Colon (tissue), 2 donors: ENCODE measurements at regions not wholly inside any gene's neighbourhood (a gene's known extent, or its start where the extent isn't known, plus 50 kb on each side); places are given as distances from the start of the nearest gene placed in this dataset.
"Not testable (repeated sequence)": the region's sequence is repeated elsewhere in the genome, so short reads cannot be mapped to it uniquely, and the experiment has no call there.

Experiments used
- FAIRE-seq: peaks from 2 replicates; lab custom pipeline; 2012; peaks lifted over from hg19 to GRCh38; lab: Jason Lieb, UNC
- donor health status: control.
- donor health status: control.

DNA sequence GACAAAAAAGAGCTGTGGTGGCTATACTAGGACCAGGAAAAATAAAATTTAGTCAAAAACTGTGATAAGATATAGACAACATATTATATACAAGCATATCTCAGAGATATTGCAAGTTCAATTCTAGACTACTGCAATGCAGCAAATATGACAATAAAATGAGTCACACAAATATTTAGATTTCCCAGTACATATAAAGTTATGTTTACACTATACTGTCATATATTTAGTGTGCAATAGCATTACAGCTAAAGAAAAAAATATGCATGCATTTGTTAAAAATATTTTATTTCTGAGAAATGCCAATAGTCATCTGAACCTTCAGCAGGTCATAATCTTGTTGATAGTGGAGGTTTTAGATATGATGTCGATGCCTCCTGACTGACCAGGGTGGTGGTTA lies 72.1 kb downstream of the AKR1C4 start:
- peak; percentile 21 for FAIRE-seq

DNA sequence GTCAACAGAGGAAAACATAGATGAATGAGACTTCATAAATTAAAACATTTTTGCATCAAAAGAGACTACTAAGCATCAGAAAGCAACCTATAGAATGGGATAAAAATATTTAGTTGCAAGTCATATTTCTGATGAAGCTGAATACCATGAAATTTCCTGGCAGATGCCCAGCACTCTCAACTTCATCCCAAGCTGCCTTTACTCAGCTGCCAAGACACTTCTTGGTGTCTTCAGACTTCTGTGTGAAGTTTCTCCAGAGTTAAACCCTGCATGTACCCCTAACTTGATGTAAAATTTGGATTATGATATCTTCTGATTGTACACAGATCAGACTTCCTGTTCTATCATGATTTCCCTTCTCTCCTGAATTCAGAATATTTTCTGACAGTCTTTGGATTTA lies 73.2 kb downstream of the AKR1C4 start:
- FAIRE-seq = no peak

DNA sequence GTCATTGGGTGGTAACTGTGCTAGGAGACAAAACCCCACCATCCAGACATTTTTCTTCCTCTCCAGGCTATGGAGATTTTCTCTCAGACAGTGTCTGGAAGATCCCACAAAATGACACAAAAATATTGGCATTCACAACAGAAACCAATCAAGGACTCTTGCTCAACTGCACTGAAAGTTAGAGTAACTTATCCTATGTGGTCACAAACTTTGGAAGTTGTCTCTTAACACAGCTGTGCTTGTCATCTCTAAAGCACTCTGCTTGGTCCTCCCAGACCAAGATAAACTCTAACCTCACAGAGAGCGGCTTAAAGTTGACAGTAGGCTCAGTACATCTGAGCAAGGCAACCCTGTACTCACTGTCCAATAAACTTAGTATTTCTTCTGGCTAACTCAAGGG lies 74.9 kb downstream of the AKR1C4 start:
- FAIRE-seq = no peak

DNA sequence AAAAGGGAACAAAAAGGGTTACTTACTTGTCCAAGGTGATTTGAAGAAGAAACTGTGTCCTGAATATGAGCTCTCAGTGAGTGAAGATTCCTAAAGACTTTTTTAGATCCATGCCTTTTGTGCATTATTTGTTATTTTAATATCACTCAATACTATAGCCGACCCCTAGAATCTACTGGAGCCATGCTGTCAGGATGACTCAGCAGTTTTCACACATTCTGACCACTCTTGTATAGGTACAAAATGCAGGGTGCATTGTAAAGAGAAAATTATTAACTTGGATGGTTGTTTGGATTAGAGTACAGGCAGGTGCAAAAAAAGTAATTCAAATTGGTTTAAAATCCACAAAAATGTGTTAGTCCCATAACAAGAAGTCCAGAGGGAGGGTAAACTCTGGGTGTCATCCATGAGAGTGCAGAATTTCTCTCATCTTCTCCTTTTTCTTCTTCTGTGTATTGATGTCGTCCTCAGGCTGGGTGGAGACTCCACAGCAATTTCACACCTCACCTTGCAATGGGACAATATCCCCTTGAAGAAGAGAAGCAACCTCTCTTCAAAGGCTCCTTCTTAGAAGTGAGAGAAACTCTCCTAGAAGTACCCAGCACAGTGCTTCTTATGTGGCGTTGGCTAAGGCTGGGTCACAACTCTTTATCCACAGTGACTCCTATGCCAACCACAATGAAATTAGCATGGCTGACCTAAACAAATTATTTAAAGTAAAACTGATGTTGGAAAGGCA lies 75.6 kb downstream of the AKR1C4 start:
- no peak for FAIRE-seq

DNA sequence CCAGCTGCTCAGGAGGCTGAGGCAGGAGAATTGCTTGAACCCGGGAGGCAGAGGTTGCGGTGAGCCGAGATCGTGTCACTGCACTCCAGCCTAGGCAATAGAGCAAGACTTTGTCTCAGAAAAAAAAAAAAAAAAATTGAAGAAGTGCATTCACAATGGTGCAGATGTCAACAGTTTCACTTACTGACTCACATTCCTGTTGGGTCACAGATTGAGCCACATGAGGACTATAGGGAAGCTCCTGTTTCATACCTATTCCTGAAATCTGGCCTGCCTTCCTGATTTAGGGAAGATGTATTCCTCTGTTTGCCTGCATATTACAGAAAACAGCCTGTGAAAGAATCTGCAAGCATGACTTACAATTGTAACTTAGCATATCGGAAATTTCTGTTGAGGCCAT lies 78.2 kb downstream of the AKR1C4 start:
- no peak for FAIRE-seq

DNA sequence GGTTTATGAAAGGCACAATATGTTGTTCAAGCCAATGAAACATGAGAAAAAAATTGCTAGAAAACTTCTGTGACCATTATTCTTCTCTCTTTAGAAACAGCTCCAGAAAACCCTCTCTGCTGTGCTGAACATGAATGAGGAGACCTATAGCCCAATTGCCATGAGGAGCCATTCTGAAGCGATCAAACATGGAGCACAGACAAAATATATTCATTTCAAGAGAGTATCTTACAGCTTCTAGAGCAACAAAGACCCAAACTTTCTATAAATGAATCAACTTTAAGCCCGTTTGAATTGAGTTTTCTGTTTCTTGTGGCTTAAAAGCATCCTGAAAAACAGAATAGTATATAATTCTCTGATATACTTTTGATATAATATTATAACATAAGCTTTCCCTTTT lies 83.4 kb upstream of the UCN3 start:
- no peak for FAIRE-seq

DNA sequence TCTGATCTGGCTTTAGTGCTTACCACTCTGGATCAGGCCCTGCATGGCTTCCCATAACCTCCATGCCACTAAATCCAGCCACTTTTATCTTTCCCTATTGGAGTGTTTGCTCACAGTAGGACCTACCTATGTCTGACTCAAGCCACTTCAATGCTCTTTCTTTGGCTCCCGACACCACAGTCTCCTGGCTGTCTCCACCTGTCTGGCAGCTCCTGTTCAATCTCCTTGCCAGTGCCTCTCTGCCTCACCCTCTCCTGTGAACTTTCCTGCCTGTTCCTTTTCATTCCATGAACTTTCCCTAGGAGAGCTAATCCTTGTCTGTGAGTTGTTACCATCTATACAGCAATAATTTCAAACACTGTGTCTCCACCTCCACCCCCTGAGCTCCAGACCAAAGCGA lies 82.6 kb upstream of the UCN3 start:
- no peak for FAIRE-seq

DNA sequence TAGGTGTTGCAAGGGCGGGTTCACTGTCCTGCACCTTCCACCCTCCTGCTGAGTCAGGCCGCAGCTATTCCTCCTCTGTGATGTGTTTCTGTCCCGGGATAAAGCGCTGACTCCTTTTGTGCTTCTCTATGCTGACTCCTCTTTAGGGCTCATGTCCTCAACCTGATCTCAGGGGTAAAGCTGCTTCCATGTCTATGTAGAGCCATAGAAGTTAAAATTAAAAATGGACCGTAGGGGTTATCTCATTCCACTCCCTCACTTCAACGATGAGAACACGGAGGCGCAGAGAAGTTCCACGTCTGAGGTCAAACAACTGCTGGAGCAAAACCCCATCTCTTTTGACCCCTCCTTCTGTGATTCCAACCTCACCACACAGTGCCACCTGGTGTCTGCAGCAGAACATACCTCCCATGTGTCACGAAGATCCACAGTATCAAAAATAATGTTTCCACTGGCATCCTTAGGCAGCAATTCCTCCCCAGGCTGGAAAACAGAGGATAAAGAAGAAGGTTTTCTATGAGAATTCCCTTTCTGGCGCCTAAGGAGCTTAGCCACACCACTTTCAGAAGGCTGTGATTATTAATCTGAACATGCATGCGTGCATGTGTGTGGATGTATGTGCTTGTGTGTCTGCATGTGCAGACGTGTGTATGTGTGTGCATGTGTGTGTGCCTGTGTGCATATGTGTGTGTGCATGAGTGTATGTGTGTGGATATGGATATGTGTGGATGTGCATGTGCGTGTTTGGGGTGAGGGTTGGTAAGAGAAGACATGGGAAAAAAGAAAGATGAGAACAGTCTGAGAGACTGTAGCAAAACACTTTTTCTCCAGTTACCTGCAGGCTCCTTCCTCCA lies 81.2 kb upstream of the UCN3 start:
- FAIRE-seq = no peak

DNA sequence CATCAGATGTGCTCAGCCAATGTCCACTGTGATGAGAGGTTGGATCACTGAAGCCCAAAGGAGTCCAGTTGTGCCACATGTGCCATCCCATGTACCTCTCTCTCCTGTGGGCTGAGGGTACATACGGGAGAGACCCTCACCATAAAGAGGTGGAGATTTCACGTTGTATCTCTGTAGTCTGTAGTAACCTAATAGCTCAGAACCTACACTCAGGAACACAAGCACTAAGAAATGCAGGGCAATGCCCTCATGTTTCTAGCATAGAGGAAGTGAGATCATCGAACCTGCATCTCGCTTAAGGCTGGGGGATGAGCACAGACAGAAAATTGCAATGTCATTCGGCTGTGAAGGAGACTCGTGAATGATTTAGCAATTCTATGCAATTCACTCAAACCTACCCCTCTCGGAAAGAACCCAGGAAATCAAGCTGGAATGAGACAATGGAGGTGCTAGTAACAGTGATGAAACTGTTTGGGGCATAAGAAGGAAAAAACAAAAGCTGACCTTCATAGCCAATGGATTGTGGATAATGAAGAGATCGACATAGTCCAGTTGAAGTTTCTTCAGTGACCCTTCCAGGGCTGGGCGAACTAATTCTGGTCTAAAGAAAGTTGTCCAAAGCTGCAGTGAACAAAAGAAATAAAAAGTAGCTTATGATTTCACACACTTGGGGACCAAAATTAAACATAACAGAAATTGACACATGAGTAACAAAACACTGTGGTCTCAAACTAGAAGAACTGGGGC lies 80.3 kb upstream of the UCN3 start:
- FAIRE-seq = no peak

DNA sequence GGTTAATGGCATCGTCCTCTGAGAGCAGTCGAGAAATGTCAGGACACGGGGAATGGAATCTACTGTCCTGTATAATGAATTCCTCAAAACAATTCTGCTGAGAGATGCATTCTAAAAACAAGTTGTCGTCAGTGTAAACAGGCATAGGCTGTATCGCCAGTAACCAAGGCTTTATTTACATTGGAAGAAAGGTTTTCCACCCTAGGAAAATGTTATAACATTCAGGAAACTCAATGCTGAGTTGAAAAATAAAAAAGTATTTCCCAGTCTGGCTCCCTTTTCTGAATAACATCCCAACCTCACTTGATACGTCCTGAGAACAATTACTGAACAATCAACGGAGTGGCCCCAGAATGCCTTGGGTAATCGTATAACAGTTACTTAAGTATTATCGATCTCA lies 79.6 kb upstream of the UCN3 start:
- FAIRE-seq = no peak

DNA sequence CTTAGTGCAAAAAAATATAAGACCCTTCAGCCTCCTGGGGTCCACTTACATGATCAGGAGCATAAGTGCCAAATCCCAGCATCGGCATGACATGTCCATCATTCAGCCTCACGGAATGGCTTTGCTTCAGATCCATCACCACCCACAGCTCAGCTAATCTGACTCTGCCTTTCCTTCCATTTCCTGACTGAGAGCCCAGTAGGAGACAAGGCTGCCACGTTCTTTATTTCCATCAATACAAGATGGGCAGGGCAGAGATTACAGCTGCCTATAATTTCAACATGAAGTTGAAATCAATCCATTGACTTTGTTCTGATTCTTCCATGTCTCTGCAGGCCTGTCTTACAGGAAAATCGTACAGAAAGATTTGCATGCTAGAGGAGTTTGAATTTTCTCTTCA lies 76.4 kb upstream of the UCN3 start:
- no peak for FAIRE-seq

DNA sequence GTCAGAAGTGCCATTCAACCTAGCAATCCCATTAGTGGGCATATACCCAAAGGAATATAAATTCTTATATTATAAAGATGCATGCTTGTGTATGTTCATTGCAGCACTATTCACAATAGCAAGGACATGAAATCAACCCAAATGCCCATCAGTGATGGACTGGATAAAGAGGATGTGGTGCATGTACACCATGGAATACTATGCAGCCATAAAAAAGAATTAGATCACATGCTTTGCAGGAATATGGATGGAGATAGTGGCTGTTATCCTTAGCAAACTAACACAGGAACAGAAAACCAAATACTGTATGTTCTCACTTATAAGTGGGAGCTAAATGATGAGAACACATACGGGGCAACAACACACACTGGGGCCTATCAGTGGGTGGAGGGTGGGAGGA lies 75.5 kb upstream of the UCN3 start:
- not testable (repeated sequence) for FAIRE-seq

DNA sequence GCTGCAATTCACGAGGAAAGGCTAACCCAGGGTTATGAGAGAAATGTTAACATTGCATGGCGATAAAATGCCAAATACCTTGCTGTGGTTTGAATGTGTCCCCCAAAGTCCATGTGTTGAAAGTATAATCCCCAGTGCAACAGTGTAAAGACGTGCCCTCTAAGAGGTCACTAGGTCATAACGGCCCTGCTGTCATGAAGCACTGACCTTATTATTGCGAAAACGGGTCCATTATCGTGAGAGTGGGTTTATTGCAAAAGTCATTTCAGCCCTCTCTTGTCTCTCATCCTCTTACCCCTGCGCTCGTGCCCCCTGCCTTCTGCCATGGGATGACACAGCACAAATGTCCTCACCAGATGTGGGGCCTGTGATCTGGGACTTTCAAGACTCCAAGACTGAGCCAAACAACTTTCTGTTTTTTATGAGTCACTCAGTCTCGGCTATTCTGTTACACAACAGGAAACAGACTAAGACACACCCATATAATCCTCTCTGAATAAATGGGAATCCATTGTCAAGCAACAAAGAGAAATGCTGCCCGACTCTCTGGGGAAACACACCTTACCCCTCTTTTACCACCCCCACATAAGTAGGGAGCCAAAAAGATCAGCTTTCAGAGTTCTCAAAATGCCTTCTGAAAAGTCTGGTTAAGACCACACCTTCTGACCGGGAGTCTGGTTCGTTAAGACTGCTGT lies 73.1 kb upstream of the UCN3 start:
- no peak for FAIRE-seq

DNA sequence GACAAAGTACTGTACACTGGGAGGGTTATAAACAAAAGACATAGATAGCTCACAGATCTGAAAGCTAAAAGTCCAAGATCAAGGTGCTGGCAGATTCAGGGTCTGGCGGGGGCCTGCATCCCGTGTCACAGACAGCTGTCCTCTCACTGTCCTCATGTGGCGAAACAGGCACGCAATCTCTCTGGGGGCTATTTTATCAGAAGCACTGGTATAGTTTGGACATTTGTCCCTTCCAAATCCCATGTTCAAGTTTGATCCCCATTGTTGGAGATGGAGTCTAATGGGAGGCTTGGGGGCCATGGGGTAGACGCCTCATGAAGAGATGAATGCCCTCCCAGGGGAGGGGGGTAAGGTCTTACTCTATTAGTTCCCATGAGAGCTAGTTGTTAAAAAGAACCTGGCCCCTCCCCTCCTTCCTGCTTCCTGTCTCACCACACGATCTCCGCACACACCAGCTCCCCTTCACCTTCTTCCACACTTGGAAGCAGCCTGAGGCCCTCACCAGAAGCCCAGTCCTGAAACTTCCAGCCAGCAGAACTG lies 72.5 kb upstream of the UCN3 start:
- FAIRE-seq = no peak

DNA sequence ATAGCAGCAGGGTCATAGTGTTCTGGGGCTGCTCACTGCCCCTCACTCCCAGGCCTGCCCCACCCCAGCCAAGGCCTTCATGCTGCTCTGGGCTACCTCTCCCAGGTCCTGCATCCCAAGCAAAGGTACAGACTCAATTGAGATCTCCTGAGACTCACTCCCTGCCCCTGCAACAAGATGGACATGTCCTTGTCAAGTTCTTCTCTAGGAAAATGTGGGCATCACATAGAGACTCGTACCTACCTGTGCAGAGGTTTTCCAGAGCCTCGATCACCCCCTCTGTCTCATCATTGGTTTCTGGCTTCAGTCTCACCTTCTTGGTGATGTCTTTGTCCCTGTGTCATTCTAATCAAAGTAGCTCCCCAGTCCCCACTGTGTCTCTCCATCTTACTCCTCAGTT lies 71.8 kb upstream of the UCN3 start:
- not testable (repeated sequence) for FAIRE-seq

DNA sequence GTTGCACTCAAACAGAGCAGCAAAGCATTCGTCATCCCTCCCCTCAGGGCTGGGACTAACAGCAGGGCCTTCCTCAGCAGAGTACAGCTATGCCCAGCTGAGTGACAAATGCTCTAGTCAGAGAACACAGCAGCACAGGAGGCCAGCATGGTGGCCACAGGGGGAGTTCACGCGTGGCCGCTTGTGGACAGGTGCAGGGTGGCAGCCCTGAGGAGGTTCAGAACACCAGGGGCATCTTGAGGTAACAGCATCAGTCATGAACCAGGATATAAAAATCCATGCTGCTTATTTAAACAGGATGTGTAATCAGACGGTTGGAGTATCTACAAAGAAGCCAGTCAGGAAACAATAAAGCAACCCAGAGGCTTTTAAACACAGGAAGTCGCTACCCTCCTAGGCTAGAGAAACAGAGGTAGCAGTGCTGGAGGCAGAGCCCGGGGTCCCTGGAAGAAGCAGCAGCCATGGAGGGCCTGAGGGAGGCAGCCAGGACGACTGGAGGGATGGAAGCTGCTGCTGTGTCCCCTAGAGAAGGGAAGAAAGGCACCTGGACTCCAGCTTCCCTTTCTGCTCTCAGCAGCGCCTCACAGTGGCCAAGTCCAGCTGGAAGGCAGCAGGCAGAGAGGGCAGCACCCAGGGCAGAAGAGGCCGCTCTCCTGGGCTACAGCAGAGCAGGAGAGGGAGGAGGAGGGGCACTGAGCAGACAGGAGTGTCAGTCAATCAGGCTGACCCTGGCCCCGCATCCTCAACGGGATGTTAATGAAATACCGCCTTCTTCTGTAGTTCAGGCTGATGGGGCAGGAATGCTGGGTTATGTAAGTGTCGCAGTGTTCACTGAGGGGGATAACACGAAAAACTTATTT lies 70.8 kb upstream of the UCN3 start:
- no peak for FAIRE-seq

DNA sequence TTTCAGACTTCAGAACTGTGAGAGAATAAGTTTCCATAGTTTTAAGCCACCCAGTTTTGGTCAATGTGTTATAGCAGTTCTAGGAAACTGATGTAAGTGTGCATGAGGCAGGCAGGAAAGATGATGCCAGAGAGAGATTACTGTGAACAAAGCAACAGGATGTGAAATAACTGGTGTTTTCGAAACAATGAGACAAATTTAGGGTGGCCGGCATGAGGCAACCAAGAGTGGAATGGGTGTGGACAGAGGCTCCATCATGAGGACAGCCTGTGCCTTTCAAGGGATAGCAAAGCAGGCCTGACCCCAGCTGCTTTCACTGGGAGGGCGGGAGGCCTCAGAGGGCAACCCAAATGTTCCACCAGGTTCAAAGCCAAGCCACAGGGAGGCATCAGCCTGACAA lies 67.3 kb upstream of the UCN3 start:
- no peak for FAIRE-seq

DNA sequence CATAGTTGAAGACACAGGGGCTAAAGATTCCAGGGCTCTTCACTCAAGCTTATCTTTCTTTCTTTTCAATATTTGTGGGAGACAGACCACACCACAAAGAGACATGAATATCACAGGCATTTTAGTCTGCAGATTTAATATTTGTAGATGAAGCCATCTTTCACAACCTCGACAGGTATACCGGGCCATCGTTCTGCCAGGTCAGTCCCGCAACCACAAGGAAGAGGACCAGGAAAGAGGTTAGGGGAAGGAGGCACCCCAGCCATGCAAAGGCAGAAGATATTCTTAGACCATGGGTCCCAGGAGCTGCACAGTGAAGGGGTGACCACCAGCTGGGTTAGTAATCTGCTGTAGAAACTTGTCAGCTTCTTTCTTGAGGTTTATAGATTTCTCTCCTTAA lies 66.8 kb upstream of the UCN3 start:
- no peak for FAIRE-seq

DNA sequence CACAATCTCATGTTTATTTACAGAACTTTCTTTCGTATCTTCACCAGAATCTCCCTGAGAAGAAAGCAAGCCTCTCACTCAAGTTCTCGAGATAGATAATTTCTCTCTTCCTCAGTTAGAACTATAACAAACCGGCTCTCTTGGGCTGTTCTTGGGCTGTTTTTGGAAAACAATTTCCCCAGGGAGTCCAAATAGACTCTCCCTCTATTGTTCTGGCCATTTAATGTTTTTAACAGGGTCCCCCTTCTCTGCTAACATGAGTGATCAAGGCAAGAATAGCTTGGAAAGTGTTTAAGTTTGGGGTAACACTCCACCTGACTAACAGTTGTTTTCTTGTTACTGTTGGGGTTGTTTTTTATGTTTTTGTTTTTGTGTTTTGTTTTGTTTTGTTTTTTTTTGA lies 64.8 kb upstream of the UCN3 start:
- no peak for FAIRE-seq

DNA sequence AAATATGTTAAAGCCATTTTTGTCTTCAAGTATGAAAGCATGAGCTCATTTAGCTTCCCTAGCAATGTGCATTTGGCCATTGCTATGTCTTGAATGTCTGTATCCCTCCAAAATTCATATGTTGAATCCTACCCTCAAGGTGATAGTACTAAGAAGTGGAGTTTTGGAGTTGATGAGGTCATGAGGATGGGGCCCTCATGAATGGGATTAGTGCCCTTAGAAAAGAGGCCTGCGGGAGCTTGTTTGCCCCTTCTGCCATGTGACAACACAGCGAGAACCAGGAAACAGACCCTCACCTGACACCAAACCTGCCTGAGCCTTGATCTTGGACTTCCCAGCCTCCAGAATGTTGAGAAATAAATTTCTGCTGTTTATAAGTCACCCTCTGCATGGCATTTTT lies 61.3 kb upstream of the UCN3 start:
- FAIRE-seq = no peak

DNA sequence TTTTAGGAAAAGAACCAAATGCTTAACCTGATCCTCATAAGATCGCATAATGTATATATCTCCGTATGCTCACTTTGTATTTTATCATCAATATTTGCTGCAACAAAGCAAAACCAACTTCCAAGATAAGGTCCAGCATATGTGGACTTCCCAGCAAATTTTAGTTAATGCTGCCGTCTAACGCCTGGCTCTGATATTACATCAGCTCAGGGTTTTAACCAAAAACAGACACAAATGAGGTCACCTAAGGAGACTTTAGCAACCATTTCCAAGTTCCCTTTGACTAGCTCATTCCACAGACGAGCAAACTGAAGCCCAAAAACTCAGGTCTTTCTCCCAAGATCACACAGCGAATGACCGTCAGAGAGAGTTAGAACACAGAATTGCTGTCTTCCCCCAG lies 59.4 kb upstream of the UCN3 start:
- FAIRE-seq = no peak
